ENCODE measurements at regions not wholly inside any gene's neighbourhood (a gene's known extent, or its start where the extent isn't known, plus 50 kb on each side); places are given as distances from the start of the nearest gene placed in this dataset.

DNA sequence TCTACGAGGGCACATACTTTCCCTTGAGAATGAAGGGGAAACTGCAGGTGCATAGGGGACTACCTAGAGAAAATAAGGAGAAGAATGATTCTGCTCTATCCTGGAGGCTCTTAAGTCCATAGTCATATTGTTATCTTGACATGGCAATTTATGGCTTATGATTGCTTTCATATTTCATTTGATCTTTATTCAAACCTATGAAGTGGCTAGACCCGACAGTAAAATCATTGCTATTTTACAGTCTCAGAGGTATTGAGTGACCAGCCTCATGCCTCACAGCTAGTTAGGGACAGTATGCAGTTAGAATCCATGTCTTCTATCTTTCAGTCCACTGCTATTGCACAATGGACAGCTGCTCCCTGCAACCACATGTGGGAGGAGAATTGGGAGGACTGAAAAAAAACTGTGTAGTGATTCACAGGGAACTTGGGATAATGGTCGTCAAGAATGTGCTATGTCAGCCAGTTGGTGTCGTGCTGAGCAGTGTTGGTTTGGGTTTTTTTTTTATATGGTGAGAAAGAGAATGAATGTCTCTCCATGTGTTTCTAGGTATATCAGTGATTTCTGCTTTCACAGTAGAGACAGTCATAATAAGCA, 63.2 kb upstream of the SPPL2A start:
- Histone ChIP-seq H3K79me2 (ENCODE audit: insufficient read depth) (no peaks in the 10 kb centered on the region), H3F3A (replicated peaks; ENCODE audit: insufficient read depth) (no peaks in the 10 kb centered on the region), H3K9me2 (no peaks in the 10 kb centered on the region), H3K27ac (ENCODE audit: low read depth in 2 of 2, low read length in 1 of 2) (no peak overlapping the region), H3K9me3 (no peaks in the 10 kb centered on the region), H2AFZ (ENCODE audit: low read depth) (no peak overlapping the region), H4K20me1 (ENCODE audit: insufficient read depth) (no peaks in the 10 kb centered on the region), H3K4me3 (ENCODE audit: low read depth in 2 of 2, low read length in 1 of 2) (no peak overlapping the region), H3K4me1 (ENCODE audit: control insufficient read depth in 1 of 2, insufficient read depth in 2 of 2, low read depth in 1 of 2, low read length in 1 of 2) (no peaks in the 10 kb centered on the region), H3K36me3 (replicated peaks in 1 of 2; ENCODE audit: control insufficient read depth in 1 of 2, insufficient read depth in 2 of 2, low read length in 1 of 2) (no peaks in the 10 kb centered on the region), H3K4me2 (no peak overlapping the region), H3K27me3 (ENCODE audit: insufficient read depth) (no peaks in the 10 kb centered on the region), H3K9ac (no peak overlapping the region)
- DNase-seq: no peak
- ChIA-PET POLR2A (no interaction called here), CTCF (interaction anchor here (0.6 to 1.5 kb wide), 2 partner anchors 10 to 48 kb away, joined by 3 read pairs; no protein-coding TSS in a partner anchor)
- 49% methylated on average over 4 of the region's 4 CpGs for WGBS (ENCODE audit: low lambda C conversion rate)
- TF ChIP-seq, protein P1, sequence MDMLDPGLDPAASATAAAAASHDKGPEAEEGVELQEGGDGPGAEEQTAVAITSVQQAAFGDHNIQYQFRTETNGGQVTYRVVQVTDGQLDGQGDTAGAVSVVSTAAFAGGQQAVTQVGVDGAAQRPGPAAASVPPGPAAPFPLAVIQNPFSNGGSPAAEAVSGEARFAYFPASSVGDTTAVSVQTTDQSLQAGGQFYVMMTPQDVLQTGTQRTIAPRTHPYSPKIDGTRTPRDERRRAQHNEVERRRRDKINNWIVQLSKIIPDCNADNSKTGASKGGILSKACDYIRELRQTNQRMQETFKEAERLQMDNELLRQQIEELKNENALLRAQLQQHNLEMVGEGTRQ (IDR thresholded peaks at IDR 0.05; ENCODE audit: borderline replicate concordance, low read depth, low read length): no peak
- TF ChIP-seq, protein P2, sequence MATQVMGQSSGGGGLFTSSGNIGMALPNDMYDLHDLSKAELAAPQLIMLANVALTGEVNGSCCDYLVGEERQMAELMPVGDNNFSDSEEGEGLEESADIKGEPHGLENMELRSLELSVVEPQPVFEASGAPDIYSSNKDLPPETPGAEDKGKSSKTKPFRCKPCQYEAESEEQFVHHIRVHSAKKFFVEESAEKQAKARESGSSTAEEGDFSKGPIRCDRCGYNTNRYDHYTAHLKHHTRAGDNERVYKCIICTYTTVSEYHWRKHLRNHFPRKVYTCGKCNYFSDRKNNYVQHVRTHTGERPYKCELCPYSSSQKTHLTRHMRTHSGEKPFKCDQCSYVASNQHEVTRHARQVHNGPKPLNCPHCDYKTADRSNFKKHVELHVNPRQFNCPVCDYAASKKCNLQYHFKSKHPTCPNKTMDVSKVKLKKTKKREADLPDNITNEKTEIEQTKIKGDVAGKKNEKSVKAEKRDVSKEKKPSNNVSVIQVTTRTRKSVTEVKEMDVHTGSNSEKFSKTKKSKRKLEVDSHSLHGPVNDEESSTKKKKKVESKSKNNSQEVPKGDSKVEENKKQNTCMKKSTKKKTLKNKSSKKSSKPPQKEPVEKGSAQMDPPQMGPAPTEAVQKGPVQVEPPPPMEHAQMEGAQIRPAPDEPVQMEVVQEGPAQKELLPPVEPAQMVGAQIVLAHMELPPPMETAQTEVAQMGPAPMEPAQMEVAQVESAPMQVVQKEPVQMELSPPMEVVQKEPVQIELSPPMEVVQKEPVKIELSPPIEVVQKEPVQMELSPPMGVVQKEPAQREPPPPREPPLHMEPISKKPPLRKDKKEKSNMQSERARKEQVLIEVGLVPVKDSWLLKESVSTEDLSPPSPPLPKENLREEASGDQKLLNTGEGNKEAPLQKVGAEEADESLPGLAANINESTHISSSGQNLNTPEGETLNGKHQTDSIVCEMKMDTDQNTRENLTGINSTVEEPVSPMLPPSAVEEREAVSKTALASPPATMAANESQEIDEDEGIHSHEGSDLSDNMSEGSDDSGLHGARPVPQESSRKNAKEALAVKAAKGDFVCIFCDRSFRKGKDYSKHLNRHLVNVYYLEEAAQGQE (IDR thresholded peaks at IDR 0.05; ENCODE audit: low read depth, low read length): peak; percentile 71; the same call in 1 of the 2 replicates
- TF ChIP-seq, protein P3, sequence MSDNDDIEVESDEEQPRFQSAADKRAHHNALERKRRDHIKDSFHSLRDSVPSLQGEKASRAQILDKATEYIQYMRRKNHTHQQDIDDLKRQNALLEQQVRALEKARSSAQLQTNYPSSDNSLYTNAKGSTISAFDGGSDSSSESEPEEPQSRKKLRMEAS (IDR thresholded peaks at IDR 0.05; ENCODE audit: low read depth): no peak

DNA sequence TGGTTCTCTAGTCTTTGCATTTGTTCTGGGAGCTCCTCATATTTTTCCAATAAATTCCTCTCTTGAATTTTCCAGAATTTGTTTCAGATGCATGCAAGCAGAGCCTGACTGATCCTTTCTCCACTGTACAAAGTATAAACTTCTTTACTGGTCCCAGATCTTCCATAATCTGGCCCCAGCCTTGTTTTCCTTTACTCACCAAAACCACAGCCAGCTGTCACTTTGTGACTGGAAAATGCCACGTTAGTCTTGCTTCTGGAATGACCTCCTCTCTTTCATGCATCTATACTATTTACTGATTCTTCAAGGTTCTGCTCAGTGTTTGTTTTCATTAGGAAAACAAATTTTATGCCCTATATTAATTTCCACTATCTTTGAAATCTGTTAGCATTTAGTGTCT, 60.4 kb upstream of the SPPL2A start:
- Histone ChIP-seq H4K20me1 (ENCODE audit: insufficient read depth) (no peaks in the 10 kb centered on the region), H3K79me2 (ENCODE audit: insufficient read depth) (no peaks in the 10 kb centered on the region), H3K27ac (ENCODE audit: low read depth in 2 of 2, low read length in 1 of 2) (no peak overlapping the region), H3K9me2 (no peaks in the 10 kb centered on the region), H3F3A (replicated peaks; ENCODE audit: insufficient read depth) (no peaks in the 10 kb centered on the region), H3K9ac (no peak overlapping the region), H3K4me2 (no peak overlapping the region), H2AFZ (ENCODE audit: low read depth) (no peak overlapping the region), H3K9me3 (no peaks in the 10 kb centered on the region), H3K4me3 (ENCODE audit: low read depth in 2 of 2, low read length in 1 of 2) (no peak overlapping the region), H3K27me3 (ENCODE audit: insufficient read depth) (no peaks in the 10 kb centered on the region), H3K36me3 (replicated peaks in 1 of 2; ENCODE audit: control insufficient read depth in 1 of 2, insufficient read depth in 2 of 2, low read length in 1 of 2) (no peaks in the 10 kb centered on the region), H3K4me1 (ENCODE audit: control insufficient read depth in 1 of 2, insufficient read depth in 2 of 2, low read depth in 1 of 2, low read length in 1 of 2) (no peaks in the 10 kb centered on the region)
- CTCF ChIA-PET: interaction anchor here (1.3 to 1.5 kb wide), 2 partner anchors 14 to 151 kb away, joined by 3 to 5 read pairs; no protein-coding TSS in a partner anchor
- POLR2A ChIA-PET: no interaction called here
- DNase-seq: no peak
- 62% methylated on average over 1 of the region's 1 CpG for WGBS (ENCODE audit: low lambda C conversion rate)
- TF ChIP-seq CHD2 (IDR thresholded peaks at IDR 0.05; ENCODE audit: low read length, partially characterized antibody) (no peak), POLR2AphosphoS5 (IDR thresholded peaks at IDR 0.05; ENCODE audit: low read depth, low read length) (no peak), RAD21 (IDR thresholded peaks at IDR 0.05; ENCODE audit: low read length) (no peak), JUND (IDR thresholded peaks at IDR 0.05) (no peak), FOXJ3 (CRISPR knock-in tag; IDR thresholded peaks at IDR 0.05) (no peak), MEF2A (IDR thresholded peaks at IDR 0.05; ENCODE audit: borderline replicate concordance, low read depth) (no peak), TAF1 (IDR thresholded peaks at IDR 0.05; ENCODE audit: borderline replicate concordance, low read depth, low read length) (no peak)
